C4-2B (cell line): ENCODE measurements at regions not wholly inside any gene's neighbourhood (a gene's known extent, or its start where the extent isn't known, plus 50 kb on each side); places are given as distances from the start of the nearest gene placed in this dataset.

Experiments used
- H3K27ac ChIP-seq: fragments of 450-650 bp; 2 replicates; pipeline ENCODE4 v1.5.1; 2017
- CTCF ChIP-seq: fragments of 450-650 bp; conservative IDR thresholded peaks from 2 replicates; pipeline ENCODE4 v1.5.1; 2017; ENCODE audit warnings: mild to moderate bottlenecking
- ZFX ChIP-seq: fragments of 450-650 bp; IDR thresholded peaks from 2 replicates; pipeline ENCODE4 v1.6.1; 2017

- H3K27ac ChIP-seq = no peak overlapping the region
- no peak for TF ChIP-seq ZFX
- TF ChIP-seq CTCF = no peak
Observed at GRCh38 chr10:85032981-85033380, 704.6 kb downstream of the CCSER2 start.

GRCh38 chr10:85036661-85037060, 708.3 kb downstream of the CCSER2 start:
- H3K27ac ChIP-seq = no peak overlapping the region
- TF ChIP-seq CTCF = no peak
- TF ChIP-seq ZFX = no peak

GRCh38 chr10:85039311-85039710, 710.9 kb downstream of the CCSER2 start:
- H3K27ac ChIP-seq = no peak overlapping the region
- TF ChIP-seq CTCF (no peak), ZFX (no peak)

GRCh38 chr10:85043207-85043606, 714.8 kb downstream of the CCSER2 start:
- H3K27ac ChIP-seq = no peak overlapping the region
- no peak for TF ChIP-seq CTCF
- no peak for TF ChIP-seq ZFX

- TF ChIP-seq CTCF (no peak), ZFX (no peak)
- H3K27ac ChIP-seq = no peak overlapping the region
Observed at GRCh38 chr10:85045046-85045445, 716.7 kb downstream of the CCSER2 start.

GRCh38 chr10:85047170-85047834, 718.9 kb downstream of the CCSER2 start:
- no peak overlapping the region for H3K27ac ChIP-seq
- no peak for TF ChIP-seq CTCF
- no peak for TF ChIP-seq ZFX

GRCh38 chr10:85047979-85048378, 719.6 kb downstream of the CCSER2 start:
- TF ChIP-seq CTCF = no peak
- no peak for TF ChIP-seq ZFX
- H3K27ac ChIP-seq = no peak overlapping the region
